Loucy (cell line): ENCODE measurements at regions not wholly inside any gene's neighbourhood (a gene's known extent, or its start where the extent isn't known, plus 50 kb on each side); places are given as distances from the start of the nearest gene placed in this dataset.

Experiments
- H2AFZ ChIP-seq: fragments of 200-600 bp; sonication (generic); 2 replicates; pipeline ENCODE4 v1.6.0; 2016; ENCODE audit warnings: antibody characterized with exemption, mild to moderate bottlenecking, low read length, moderate library complexity
- H3F3A ChIP-seq: fragments of 200-600 bp; 2 replicates; pipeline ENCODE4 v1.6.0; 2016; ENCODE audit warnings: antibody characterized with exemption, low read depth, mild to moderate bottlenecking
- H3K27me3 ChIP-seq: fragments of 200-600 bp; sonication (generic); 2 replicates; pipeline ENCODE4 v1.6.1; 2014; ENCODE audit warnings: low read length, mild to moderate bottlenecking; ENCODE audit not compliant: insufficient read depth, poor library complexity, severe bottlenecking
- H3K36me3 ChIP-seq: fragments of 200-600 bp; sonication (generic); 2 replicates; pipeline ENCODE4 v1.6.1; 2016; ENCODE audit warnings: low read length; ENCODE audit not compliant: insufficient read depth
- H3K4me1 ChIP-seq: fragments of 200-600 bp; sonication (generic); 2 replicates; pipeline ENCODE4 v1.5.1; 2014; ENCODE audit warnings: low read length, mild to moderate bottlenecking; ENCODE audit not compliant: insufficient read depth, poor library complexity, severe bottlenecking
- H3K4me2 ChIP-seq: fragments of 200-600 bp; sonication (generic); 2 replicates; pipeline ENCODE4 v1.6.0; 2014; ENCODE audit warnings: antibody characterized with exemption, low read length, low read depth, mild to moderate bottlenecking; ENCODE audit not compliant: poor library complexity, severe bottlenecking
- H3K4me3 ChIP-seq: fragments of 200-600 bp; sonication (generic); 2 replicates; pipeline ENCODE4 v1.5.1; 2014; ENCODE audit warnings: low read length, mild to moderate bottlenecking, mixed read lengths; ENCODE audit not compliant: poor library complexity, severe bottlenecking
- H3K79me2 ChIP-seq: fragments of 200-600 bp; sonication (generic); 2 replicates; pipeline ENCODE4 v1.6.1; 2014; ENCODE audit warnings: low read length; ENCODE audit not compliant: insufficient read depth
- H3K9ac ChIP-seq: fragments of 200-600 bp; sonication (generic); 2 replicates; pipeline ENCODE4 v1.6.0; 2014; ENCODE audit warnings: mild to moderate bottlenecking, low read depth, low read length, moderate library complexity; ENCODE audit not compliant: poor library complexity, severe bottlenecking
- H3K9me2 ChIP-seq: fragments of 200-600 bp; sonication (generic); replicated peaks from 2 replicates; pipeline ENCODE4 v1.6.1; 2016; ENCODE audit warnings: low read depth, low read length, mixed read lengths
- H3K9me3 ChIP-seq: fragments of 200-600 bp; sonication (generic); 2 replicates; pipeline ENCODE4 v1.6.1; 2014; ENCODE audit warnings: mild to moderate bottlenecking, antibody characterized with exemption, low read length, low read depth; ENCODE audit not compliant: insufficient read depth
- H4K20me1 ChIP-seq: fragments of 200-600 bp; sonication (generic); 2 replicates; pipeline ENCODE4 v1.6.0; 2014; ENCODE audit warnings: antibody characterized with exemption, low read length, mild to moderate bottlenecking; ENCODE audit not compliant: insufficient read depth, poor library complexity, severe bottlenecking
- CTCF ChIP-seq: fragments of 200-600 bp; sonication (generic); conservative IDR thresholded peaks from 2 replicates; pipeline ENCODE4 v1.5.1; 2014; ENCODE audit warnings: mild to moderate bottlenecking, antibody characterized with exemption, low read length
- EZH2phosphoT487 ChIP-seq: fragments of 200-600 bp; IDR thresholded peaks from 2 replicates; pipeline ENCODE4 v1.6.1; 2018; ENCODE audit warnings: antibody characterized with exemption, mild to moderate bottlenecking, moderate library complexity, borderline replicate concordance

GRCh38 chr14:61642614-61642982 lies 52.7 kb upstream of the HIF1A start:
- peaks cover 21% of the 10 kb centered on the region for H3K4me1 ChIP-seq

DNA sequence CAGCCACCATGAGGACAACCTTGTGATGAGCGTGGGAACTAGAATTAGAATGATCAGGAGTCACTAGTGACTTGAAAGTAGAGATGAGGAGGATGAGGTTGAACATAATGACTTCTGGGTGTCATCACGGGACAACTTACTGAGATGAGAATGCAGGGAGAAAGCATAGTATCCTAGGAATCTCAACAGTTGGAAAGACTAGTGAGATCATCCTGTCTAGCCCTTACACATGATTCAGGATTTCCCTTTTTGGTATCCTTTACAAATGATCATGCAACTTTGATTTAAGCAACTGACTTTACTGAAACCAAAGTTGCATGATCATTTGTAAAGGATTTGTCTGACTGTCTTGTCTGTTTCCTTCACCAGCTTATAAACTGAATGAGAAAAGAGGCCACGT lies 51.8 kb upstream of the HIF1A start:
- H3K4me2 ChIP-seq = no peak overlapping the region
- H3K4me3 ChIP-seq = no peak overlapping the region
- no peaks in the 10 kb centered on the region for H3K36me3 ChIP-seq
- H2AFZ ChIP-seq = no peak overlapping the region
- H3F3A ChIP-seq = no peaks in the 10 kb centered on the region
- no peaks in the 10 kb centered on the region for H3K79me2 ChIP-seq
- TF ChIP-seq CTCF = no peak
- no peak for TF ChIP-seq EZH2phosphoT487
- no peaks in the 10 kb centered on the region for H3K9me3 ChIP-seq
- no peaks in the 10 kb centered on the region for H4K20me1 ChIP-seq
- H3K9ac ChIP-seq = no peak overlapping the region
- no peaks in the 10 kb centered on the region for H3K9me2 ChIP-seq
- peaks cover 21% of the 10 kb centered on the region for H3K4me1 ChIP-seq
- no peaks in the 10 kb centered on the region for H3K27me3 ChIP-seq

More at GRCh38 chr14:61642614-61642982, 52.7 kb upstream of the HIF1A start:
- no peaks in the 10 kb centered on the region for H3K9me3 ChIP-seq
- H3K4me2 ChIP-seq = no peak overlapping the region
- H3F3A ChIP-seq = no peaks in the 10 kb centered on the region
- no peaks in the 10 kb centered on the region for H3K79me2 ChIP-seq
- H3K9me2 ChIP-seq = no peaks in the 10 kb centered on the region
- TF ChIP-seq EZH2phosphoT487 (no peak), CTCF (no peak)
- H3K9ac ChIP-seq = no peak overlapping the region
- H4K20me1 ChIP-seq = no peaks in the 10 kb centered on the region
- H3K36me3 ChIP-seq = no peaks in the 10 kb centered on the region
- H3K4me3 ChIP-seq = no peak overlapping the region
- H2AFZ ChIP-seq = no peak overlapping the region
- no peaks in the 10 kb centered on the region for H3K27me3 ChIP-seq

GRCh38 chr14:61644175-61644574 lies 51.1 kb upstream of the HIF1A start:
- H3K4me1 ChIP-seq = peaks cover 21% of the 10 kb centered on the region
- H3K79me2 ChIP-seq = no peaks in the 10 kb centered on the region
- TF ChIP-seq CTCF (no peak), EZH2phosphoT487 (no peak)
- H3K36me3 ChIP-seq = no peaks in the 10 kb centered on the region
- H2AFZ ChIP-seq = no peak overlapping the region
- no peak overlapping the region for H3K4me2 ChIP-seq
- no peaks in the 10 kb centered on the region for H3F3A ChIP-seq
- no peaks in the 10 kb centered on the region for H3K27me3 ChIP-seq
- no peaks in the 10 kb centered on the region for H3K9me3 ChIP-seq
- H4K20me1 ChIP-seq = no peaks in the 10 kb centered on the region
- H3K9ac ChIP-seq = no peak overlapping the region
- H3K9me2 ChIP-seq = no peaks in the 10 kb centered on the region
- no peak overlapping the region for H3K4me3 ChIP-seq
